DOHH2 (cell line): ENCODE measurements at regions not wholly inside any gene's neighbourhood (a gene's known extent, or its start where the extent isn't known, plus 50 kb on each side); places are given as distances from the start of the nearest gene placed in this dataset.

Experiments used
- CTCF ChIP-seq: fragments of 200-600 bp; sonication (generic); IDR thresholded peaks from one replicate; pipeline ENCODE4 v1.5.1; 2014; ENCODE audit warnings: antibody characterized with exemption, mild to moderate bottlenecking, low read depth, low read length; ENCODE audit not compliant: poor library complexity, severe bottlenecking
- EZH2phosphoT487 ChIP-seq: fragments of 200-600 bp; sonication (generic); IDR thresholded peaks from 2 replicates; pipeline ENCODE4 v1.6.1; 2017; ENCODE audit warnings: borderline replicate concordance, mild to moderate bottlenecking, antibody characterized with exemption, low read length, moderate library complexity, mixed read lengths

- no peak for TF ChIP-seq CTCF
- no peak for TF ChIP-seq EZH2phosphoT487
Measured at GRCh38 chr13:44135566-44135965, 238.1 kb upstream of the SERP2 start.
